Brain microvascular endothelial cell (primary cell): ENCODE measurements at regions not wholly inside any gene's neighbourhood (a gene's known extent, or its start where the extent isn't known, plus 50 kb on each side); places are given as distances from the start of the nearest gene placed in this dataset.

Experiments used
- DNase-seq: peaks from one replicate; pipeline ENCODE4 v3.0.0-alpha.2; 2020
- H3K27ac ChIP-seq: fragments of 250-450 bp; sonication (Bioruptor Pico); 2 replicates; pipeline ENCODE4 v1.5.1; 2020; ENCODE audit warnings: mild to moderate bottlenecking, moderate library complexity
- H3K27me3 ChIP-seq: fragments of 250-450 bp; sonication (Bioruptor Pico); replicated peaks from 2 replicates; pipeline ENCODE4 v1.5.1; 2020; ENCODE audit warnings: mild to moderate bottlenecking
- H3K36me3 ChIP-seq: fragments of 250-450 bp; sonication (Bioruptor Pico); replicated peaks from 2 replicates; pipeline ENCODE4 v1.5.1; 2020; ENCODE audit warnings: mild to moderate bottlenecking
- H3K4me3 ChIP-seq: 2 replicates; pipeline ENCODE4 v1.5.1; 2011; ENCODE audit warnings: low read depth, mild to moderate bottlenecking, control low read depth, low read length, moderate library complexity
- CTCF ChIP-seq: IDR thresholded peaks from 2 replicates; pipeline ENCODE4 v1.5.1; 2011; ENCODE audit warnings: low read depth, mild to moderate bottlenecking, moderate library complexity, low read length, control low read depth, inconsistent platforms; ENCODE audit errors: missing control alignments
- in situ Hi-C: cut with HindIII; loops from 2 replicates; pipeline ENCODE4 v1.10.0; 2017; ENCODE audit warnings: low sequenced_read_pairs, low pct_ligation_motif_present

GRCh38 chr5:58198330-58198729 lies 261.6 kb downstream of the PLK2 start:
- Histone ChIP-seq H3K4me3 (no peak overlapping the region), H3K27ac (no peak overlapping the region), H3K27me3 (no peaks in the 10 kb centered on the region), H3K36me3 (no peaks in the 10 kb centered on the region)
- in situ Hi-C loops, result no loop called here
- no peak for TF ChIP-seq CTCF
- DNase-seq, result no peak

- no peak for DNase-seq
- no peak overlapping the region for H3K4me3 ChIP-seq
- H3K36me3 ChIP-seq, result no peaks in the 10 kb centered on the region
- no peak overlapping the region for H3K27ac ChIP-seq
- no peak for TF ChIP-seq CTCF
- in situ Hi-C loops, result no loop called here
- no peaks in the 10 kb centered on the region for H3K27me3 ChIP-seq
Observed at GRCh38 chr5:58197875-58198274, 262.0 kb downstream of the PLK2 start.

- no peak overlapping the region for H3K27ac ChIP-seq
- no peaks in the 10 kb centered on the region for H3K27me3 ChIP-seq
- no peak for TF ChIP-seq CTCF
- H3K4me3 ChIP-seq, result no peak overlapping the region
- H3K36me3 ChIP-seq, result no peaks in the 10 kb centered on the region
- DNase-seq, result no peak
- in situ Hi-C loops, result no loop called here
Observed at GRCh38 chr5:58191443-58191842, 268.4 kb downstream of the PLK2 start.

- no peaks in the 10 kb centered on the region for H3K27me3 ChIP-seq
- DNase-seq, result peak; percentile 82
- TF ChIP-seq CTCF, result peak; percentile 33
- H3K4me3 ChIP-seq, result no peak overlapping the region
- in situ Hi-C loops, result no loop called here
- peak overlapping the region; percentile 64 for H3K27ac ChIP-seq
- H3K36me3 ChIP-seq, result no peaks in the 10 kb centered on the region
Observed at GRCh38 chr5:58188262-58188651, 271.6 kb downstream of the PLK2 start.

- H3K4me3 ChIP-seq, result no peak overlapping the region
- peak overlapping the region; percentile 64 for H3K27ac ChIP-seq
- H3K36me3 ChIP-seq, result no peaks in the 10 kb centered on the region
- DNase-seq, result no peak
- H3K27me3 ChIP-seq, result no peaks in the 10 kb centered on the region
- no peak for TF ChIP-seq CTCF
- in situ Hi-C loops, result no loop called here
Observed at GRCh38 chr5:58187432-58188261, 272.2 kb downstream of the PLK2 start.

GRCh38 chr5:58185801-58186200 lies 274.1 kb downstream of the PLK2 start:
- Histone ChIP-seq H3K36me3 (no peaks in the 10 kb centered on the region), H3K27me3 (no peaks in the 10 kb centered on the region), H3K27ac (peak overlapping the region; percentile 16), H3K4me3 (no peak overlapping the region)
- in situ Hi-C loops, result no loop called here
- DNase-seq, result peak; percentile 23
- no peak for TF ChIP-seq CTCF
